GM21360 (cell line): ENCODE measurements at regions not wholly inside any gene's neighbourhood (a gene's known extent, or its start where the extent isn't known, plus 50 kb on each side); places are given as distances from the start of the nearest gene placed in this dataset.
"Not testable (repeated sequence)": the region's sequence is repeated elsewhere in the genome, so short reads cannot be mapped to it uniquely, and the experiment has no call there.

Source experiments
- ATAC-seq: cut with Tn5 transposase; IDR thresholded peaks from one replicate; pipeline ENCODE4 v1.9.1; 2021; ENCODE audit warnings: mild to moderate bottlenecking, moderate library complexity; ENCODE audit not compliant: unreplicated experiment

- no peak for ATAC-seq
Observed at GRCh38 chr12:91307957-91308670, 125.5 kb upstream of the DCN start.

GRCh38 chr12:91290354-91290753, 107.7 kb upstream of the DCN start:
- no peak for ATAC-seq

GRCh38 chr12:91289906-91290305, 107.3 kb upstream of the DCN start:
- ATAC-seq = no peak

- ATAC-seq = no peak
Observed at GRCh38 chr12:91289072-91289471, 106.5 kb upstream of the DCN start.

- ATAC-seq = no peak
Observed at GRCh38 chr12:91287753-91288152, 105.1 kb upstream of the DCN start.

- no peak for ATAC-seq
Observed at GRCh38 chr12:91278126-91278525, 95.5 kb upstream of the DCN start.

- ATAC-seq = no peak
Observed at GRCh38 chr12:91276509-91276908, 93.9 kb upstream of the DCN start.

GRCh38 chr12:91275321-91275720, 92.7 kb upstream of the DCN start:
- ATAC-seq = no peak

- ATAC-seq = no peak
Observed at GRCh38 chr12:91274916-91275315, 92.3 kb upstream of the DCN start.

- ATAC-seq = no peak
Observed at GRCh38 chr12:91273560-91273959, 90.9 kb upstream of the DCN start.

- ATAC-seq = no peak
Observed at GRCh38 chr12:91272461-91273063, 89.9 kb upstream of the DCN start.

- no peak for ATAC-seq
Observed at GRCh38 chr12:91271185-91271584, 88.6 kb upstream of the DCN start.

- no peak for ATAC-seq
Observed at GRCh38 chr12:91267039-91267438, 84.4 kb upstream of the DCN start.

GRCh38 chr12:91264178-91264577, 81.6 kb upstream of the DCN start:
- ATAC-seq = no peak

GRCh38 chr12:91261820-91262676, 79.4 kb upstream of the DCN start:
- no peak for ATAC-seq

GRCh38 chr12:91256411-91256810, 73.8 kb upstream of the DCN start:
- no peak for ATAC-seq

- no peak for ATAC-seq
Observed at GRCh38 chr12:91252341-91252740, 69.7 kb upstream of the DCN start.

GRCh38 chr12:91250273-91250665, 67.7 kb upstream of the DCN start:
- no peak for ATAC-seq

- no peak for ATAC-seq
Observed at GRCh38 chr12:91249518-91250272, 67.1 kb upstream of the DCN start.

GRCh38 chr12:91249054-91249453, 66.4 kb upstream of the DCN start:
- no peak for ATAC-seq

GRCh38 chr12:91243177-91243576, 60.6 kb upstream of the DCN start:
- not testable (repeated sequence) for ATAC-seq
